ENCODE measurements at regions not wholly inside any gene's neighbourhood (a gene's known extent, or its start where the extent isn't known, plus 50 kb on each side); places are given as distances from the start of the nearest gene placed in this dataset.

- no peak for TF ChIP-seq TEAD4 (IDR thresholded peaks at IDR 0.05; ENCODE audit: low read depth, low read length)
- no peak for TF ChIP-seq MAFK (IDR thresholded peaks at IDR 0.05; ENCODE audit: low read depth, low read length)
- TF ChIP-seq E2F6 (IDR thresholded peaks at IDR 0.05) = peak; percentile 83
- TF ChIP-seq MAX (IDR thresholded peaks at IDR 0.05) = peak; percentile 89
- WGBS, 2 experiments (ENCODE audit: extremely low coverage in 1 of 2, insufficient coverage in 1 of 2, insufficient read length in 1 of 2, insufficient replicate concordance in 2 of 2, low coverage in 1 of 2, low lambda C conversion rate in 2 of 2, missing lambda C conversion rate in 1 of 2) = 77% methylated on average over 7 of the region's 7 CpGs; no CpG with 5 or more reads in 1 of the 2 experiments
- 0 out of 2 replicates have a peak overlapping the region, but pooled peaks have one; percentile 41 for H3K18ac ChIP-seq (ENCODE audit: extremely low read depth, low read length)
- no peak overlapping the region for H3K4me2 ChIP-seq (ENCODE audit: insufficient read depth in 1 of 2, low read depth in 2 of 2, low read length in 2 of 2)
- no peaks in the 10 kb centered on the region for H3K27me3 ChIP-seq (replicated peaks in 1 of 4; ENCODE audit: control insufficient read depth in 3 of 4, extremely low read depth in 1 of 4, insufficient read depth in 3 of 4, low read length in 3 of 4)
- H2BK120ac ChIP-seq (replicated peaks; ENCODE audit: low read depth, low read length) = no peak overlapping the region
- no peak overlapping the region for H3K4ac ChIP-seq (replicated peaks; ENCODE audit: insufficient read length, low read depth, low read length)
- H2BK12ac ChIP-seq (ENCODE audit: low read depth, low read length) = no peak overlapping the region
- H2BK15ac ChIP-seq (ENCODE audit: low read length) = no peak overlapping the region; the same call in 1 of the 2 replicates
- POLR2A ChIA-PET (ENCODE audit: partially characterized antibody) = interaction anchor here (0.6 to 1.1 kb wide), 2 partner anchors 46 to 175 kb away, joined by 3 to 4 read pairs; no protein-coding TSS in a partner anchor
- H4K20me1 ChIP-seq (replicated peaks in 1 of 2; ENCODE audit: control insufficient read depth in 1 of 2, insufficient read depth in 2 of 2, low read length in 2 of 2) = no peaks in the 10 kb centered on the region
- H3K56ac ChIP-seq (replicated peaks; ENCODE audit: insufficient read length, low read depth, low read length) = no peak overlapping the region
- H3K36me3 ChIP-seq (ENCODE audit: control insufficient read depth in 2 of 4, insufficient read depth in 4 of 4, low read length in 3 of 4) = no peaks in the 10 kb centered on the region
- H2BK5ac ChIP-seq (ENCODE audit: low read depth, low read length) = no peak overlapping the region
- peaks cover 0 to 3% (median 1%) of the 10 kb centered on the region in 4 experiments; a peak in 3 of 7 replicates for H3K4me1 ChIP-seq (replicated peaks in 1 of 4; ENCODE audit: control insufficient read depth in 3 of 4, insufficient read depth in 4 of 4, low read length in 3 of 4)
- no peak overlapping the region for H3K27ac ChIP-seq (ENCODE audit: low read depth, low read length)
- no peaks in the 10 kb centered on the region for H3K9me3 ChIP-seq (ENCODE audit: insufficient read depth in 2 of 2, low read depth in 1 of 2, low read length in 1 of 2)
- no peak overlapping the region for H2AFZ ChIP-seq (ENCODE audit: low read length)
- H4K8ac ChIP-seq (ENCODE audit: extremely low read depth, insufficient read depth, low read length) = peak overlapping the region; percentile 69; the same call in 1 of the 2 replicates
- no peak for FAIRE-seq
- H3K4me3 ChIP-seq (ENCODE audit: extremely low read depth in 1 of 4, insufficient read depth in 2 of 4, low read depth in 3 of 4, low read length in 4 of 4) = no peak overlapping the region
- H3K79me2 ChIP-seq (ENCODE audit: control insufficient read depth in 1 of 2, insufficient read depth in 2 of 2, low read length in 2 of 2) = no peaks in the 10 kb centered on the region
- peak overlapping the region; percentile 16 for H4K91ac ChIP-seq (replicated peaks; ENCODE audit: insufficient read length, low read length)
- CTCF ChIA-PET (ENCODE audit: partially characterized antibody) = interaction anchor here (0.6 to 1.4 kb wide), 10 partner anchors 11 to 228 kb away, joined by 3 to 5 read pairs (median 3); no protein-coding TSS in a partner anchor
- H3K79me1 ChIP-seq (ENCODE audit: low read depth, low read length) = no peaks in the 10 kb centered on the region
- no peak overlapping the region; a peak in 1 of 7 replicates for H3K9ac ChIP-seq (replicated peaks in 1 of 4; ENCODE audit: extremely low read depth in 1 of 4, low read depth in 3 of 4, low read length in 3 of 4)
- H3K23ac ChIP-seq (ENCODE audit: insufficient read length) = no peak overlapping the region
- no peak overlapping the region for H2BK20ac ChIP-seq (ENCODE audit: low read length)
- H3K14ac ChIP-seq (ENCODE audit: insufficient read length) = no peak overlapping the region
- no peak overlapping the region for H2AK5ac ChIP-seq (ENCODE audit: low read depth, low read length)
- H3K23me2 ChIP-seq (ENCODE audit: low read depth, low read length) = no peaks in the 10 kb centered on the region; the same call in 1 of the 2 replicates
- H4K5ac ChIP-seq (ENCODE audit: insufficient read length, low read depth, low read length) = no peak overlapping the region
- DNase-seq (ENCODE audit: low read depth in 1 of 2, low spot score in 2 of 2) = no peak
Observed at GRCh38 chr4:26204911-26205370, 115.9 kb upstream of the RBPJ start.

Measured in H1 (cell line).